SU-DHL-6 (cell line): ENCODE measurements at regions not wholly inside any gene's neighbourhood (a gene's known extent, or its start where the extent isn't known, plus 50 kb on each side); places are given as distances from the start of the nearest gene placed in this dataset.

Experiments used
- H2AFZ ChIP-seq: fragments of 200-600 bp; sonication (generic); 2 replicates; pipeline ENCODE4 v1.6.1; 2014; ENCODE audit warnings: low read depth, mild to moderate bottlenecking, moderate library complexity, mixed read lengths, antibody characterized with exemption, low read length; ENCODE audit not compliant: severe bottlenecking
- H3F3A ChIP-seq: fragments of 200-600 bp; shearing (Covaris generic); 2 replicates; pipeline ENCODE4 v1.6.0; 2016; ENCODE audit warnings: antibody characterized with exemption, mild to moderate bottlenecking; ENCODE audit not compliant: insufficient read depth
- H3K27ac ChIP-seq: fragments of 200-600 bp; sonication (generic); 2 replicates; pipeline ENCODE4 v1.5.1; 2016; ENCODE audit warnings: low read depth, mild to moderate bottlenecking, low read length, moderate library complexity, mixed read lengths
- H3K27me3 ChIP-seq: fragments of 200-600 bp; sonication (generic), shearing (Covaris generic); 2 replicates; pipeline ENCODE4 v1.6.0; 2014; ENCODE audit warnings: mild to moderate bottlenecking, low read length
- H3K36me3 ChIP-seq: fragments of 200-600 bp; sonication (generic); 2 replicates; pipeline ENCODE4 v1.6.1; 2014; ENCODE audit warnings: mild to moderate bottlenecking, low read length, mixed read lengths
- H3K4me2 ChIP-seq: fragments of 300-600, 200-600 bp; shearing (Covaris generic), sonication (generic); 2 replicates; pipeline ENCODE4 v1.6.0; 2014; ENCODE audit warnings: low read length, low read depth, mild to moderate bottlenecking; ENCODE audit not compliant: poor library complexity, severe bottlenecking
- H3K4me3 ChIP-seq: fragments of 200-600 bp; sonication (generic); 2 replicates; pipeline ENCODE4 v1.5.1; 2014; ENCODE audit warnings: antibody characterized with exemption, low read length, mild to moderate bottlenecking, mixed read lengths; ENCODE audit not compliant: insufficient read depth, poor library complexity, severe bottlenecking
- H3K79me2 ChIP-seq: fragments of 200-600 bp; sonication (generic); 2 replicates; pipeline ENCODE4 v1.6.1; 2014; ENCODE audit warnings: mild to moderate bottlenecking, low read length, moderate library complexity; ENCODE audit not compliant: insufficient read depth
- H3K9ac ChIP-seq: fragments of 200-600 bp; sonication (generic); 2 replicates; pipeline ENCODE4 v1.7.0; 2014; ENCODE audit warnings: mild to moderate bottlenecking, low read length
- H3K9me2 ChIP-seq: fragments of 200-600 bp; sonication (generic); replicated peaks from 2 replicates; pipeline ENCODE4 v1.6.1; 2014; ENCODE audit warnings: low read length; ENCODE audit not compliant: insufficient read depth
- H3K9me3 ChIP-seq: fragments of 200-600 bp; sonication (generic); 2 replicates; pipeline ENCODE4 v1.6.1; 2014; ENCODE audit warnings: low read length, mixed read lengths; ENCODE audit not compliant: insufficient read depth
- H4K20me1 ChIP-seq: fragments of 200-600 bp; sonication (generic); 2 replicates; pipeline ENCODE4 v1.6.1; 2014; ENCODE audit warnings: low read depth, mild to moderate bottlenecking, antibody characterized with exemption, low read length, moderate library complexity, mixed read lengths
- EZH2phosphoT487 ChIP-seq: fragments of 200-600 bp; sonication (generic), shearing (Covaris generic); conservative IDR thresholded peaks from 2 replicates; pipeline ENCODE4 v1.6.1; 2018; ENCODE audit warnings: mild to moderate bottlenecking, antibody characterized with exemption, low read length, moderate library complexity, mixed read lengths
- TF ChIP-seq, protein P1 (sequence below): fragments of 200-600 bp; sonication (generic); IDR thresholded peaks from one replicate; pipeline ENCODE4 v1.5.1; 2017; ENCODE audit warnings: antibody characterized with exemption, mild to moderate bottlenecking, low read length, moderate library complexity; ENCODE audit not compliant: insufficient read depth, poor library complexity, severe bottlenecking

GRCh38 chr19:28283592-28283991, 929.4 kb downstream of the UQCRFS1 start:
- H3F3A ChIP-seq: no peaks in the 10 kb centered on the region
- H3K9me2 ChIP-seq: no peaks in the 10 kb centered on the region
- no peak overlapping the region for H2AFZ ChIP-seq
- H4K20me1 ChIP-seq: no peaks in the 10 kb centered on the region
- H3K27ac ChIP-seq: no peak overlapping the region
- H3K4me3 ChIP-seq: no peak overlapping the region
- no peaks in the 10 kb centered on the region for H3K9me3 ChIP-seq
- H3K36me3 ChIP-seq: no peaks in the 10 kb centered on the region
- H3K79me2 ChIP-seq: no peaks in the 10 kb centered on the region
- H3K4me2 ChIP-seq: no peak overlapping the region
- TF ChIP-seq EZH2phosphoT487: no peak
- TF ChIP-seq, protein P1, sequence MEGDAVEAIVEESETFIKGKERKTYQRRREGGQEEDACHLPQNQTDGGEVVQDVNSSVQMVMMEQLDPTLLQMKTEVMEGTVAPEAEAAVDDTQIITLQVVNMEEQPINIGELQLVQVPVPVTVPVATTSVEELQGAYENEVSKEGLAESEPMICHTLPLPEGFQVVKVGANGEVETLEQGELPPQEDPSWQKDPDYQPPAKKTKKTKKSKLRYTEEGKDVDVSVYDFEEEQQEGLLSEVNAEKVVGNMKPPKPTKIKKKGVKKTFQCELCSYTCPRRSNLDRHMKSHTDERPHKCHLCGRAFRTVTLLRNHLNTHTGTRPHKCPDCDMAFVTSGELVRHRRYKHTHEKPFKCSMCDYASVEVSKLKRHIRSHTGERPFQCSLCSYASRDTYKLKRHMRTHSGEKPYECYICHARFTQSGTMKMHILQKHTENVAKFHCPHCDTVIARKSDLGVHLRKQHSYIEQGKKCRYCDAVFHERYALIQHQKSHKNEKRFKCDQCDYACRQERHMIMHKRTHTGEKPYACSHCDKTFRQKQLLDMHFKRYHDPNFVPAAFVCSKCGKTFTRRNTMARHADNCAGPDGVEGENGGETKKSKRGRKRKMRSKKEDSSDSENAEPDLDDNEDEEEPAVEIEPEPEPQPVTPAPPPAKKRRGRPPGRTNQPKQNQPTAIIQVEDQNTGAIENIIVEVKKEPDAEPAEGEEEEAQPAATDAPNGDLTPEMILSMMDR: no peak
- no peak overlapping the region for H3K9ac ChIP-seq
- H3K27me3 ChIP-seq: no peaks in the 10 kb centered on the region

DNA sequence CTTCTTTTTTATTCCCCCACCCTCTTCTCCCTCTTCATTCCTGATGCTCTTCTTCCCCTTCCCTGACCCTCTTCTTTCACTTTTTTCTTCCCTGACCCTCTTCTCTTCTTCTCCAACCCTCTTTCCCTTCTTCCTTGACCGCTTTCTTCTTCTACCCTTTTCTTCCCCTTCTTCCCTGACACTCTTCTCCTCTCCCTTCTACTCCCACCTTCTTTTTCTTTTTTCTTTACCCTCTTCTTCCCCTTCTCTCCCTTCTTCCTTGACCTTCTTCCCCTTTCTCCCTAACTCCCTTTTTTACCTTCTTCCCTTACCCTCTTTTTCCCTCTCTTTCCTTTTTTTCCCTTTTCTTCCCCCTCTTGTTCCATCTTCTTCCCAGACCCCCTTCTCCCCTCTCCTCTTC, 931.3 kb downstream of the UQCRFS1 start:
- Histone ChIP-seq H3K9ac (no peak overlapping the region), H3K9me3 (no peaks in the 10 kb centered on the region), H3K4me2 (no peak overlapping the region), H3K4me3 (no peak overlapping the region), H3K9me2 (no peaks in the 10 kb centered on the region), H3K27me3 (no peaks in the 10 kb centered on the region), H3K79me2 (no peaks in the 10 kb centered on the region), H4K20me1 (no peaks in the 10 kb centered on the region), H2AFZ (no peak overlapping the region), H3K36me3 (no peaks in the 10 kb centered on the region), H3F3A (no peaks in the 10 kb centered on the region), H3K27ac (no peak overlapping the region)
- TF ChIP-seq, protein P1: no peak
- TF ChIP-seq EZH2phosphoT487: no peak

- no peaks in the 10 kb centered on the region for H4K20me1 ChIP-seq
- no peak overlapping the region for H3K9ac ChIP-seq
- no peak overlapping the region for H3K27ac ChIP-seq
- H3K27me3 ChIP-seq: no peaks in the 10 kb centered on the region
- no peak overlapping the region for H3K4me3 ChIP-seq
- H3K4me2 ChIP-seq: no peak overlapping the region
- H3K79me2 ChIP-seq: no peaks in the 10 kb centered on the region
- TF ChIP-seq, protein P1: no peak
- TF ChIP-seq EZH2phosphoT487: no peak
- H3K9me3 ChIP-seq: no peaks in the 10 kb centered on the region
- H3K36me3 ChIP-seq: no peaks in the 10 kb centered on the region
- H2AFZ ChIP-seq: no peak overlapping the region
- H3F3A ChIP-seq: no peaks in the 10 kb centered on the region
- no peaks in the 10 kb centered on the region for H3K9me2 ChIP-seq
Observed at GRCh38 chr19:28264556-28264955, 948.4 kb downstream of the UQCRFS1 start.

DNA sequence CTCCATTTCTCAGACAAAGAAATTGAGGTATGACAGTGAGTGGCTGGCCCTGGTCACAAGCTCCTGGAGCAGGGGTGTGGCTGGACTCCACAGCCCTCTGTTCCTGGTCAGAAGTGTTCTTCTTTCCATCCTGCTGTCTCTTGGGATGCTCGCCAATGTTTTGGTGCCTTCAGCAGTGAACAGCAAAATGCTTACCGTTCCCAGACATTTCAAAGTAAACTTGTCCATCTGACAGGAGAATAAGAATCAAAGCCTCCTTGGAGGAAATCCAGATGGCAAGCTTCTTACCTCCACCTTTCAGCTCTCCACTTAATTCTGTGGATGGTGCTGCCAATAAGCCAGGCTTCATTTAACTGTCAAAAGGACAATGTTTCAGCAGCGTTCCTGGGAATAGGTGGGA, 954.1 kb downstream of the UQCRFS1 start:
- Histone ChIP-seq H3K27ac (no peak overlapping the region), H3K9me3 (no peaks in the 10 kb centered on the region), H2AFZ (no peak overlapping the region), H3K4me3 (no peak overlapping the region), H3K36me3 (no peaks in the 10 kb centered on the region), H3K79me2 (no peaks in the 10 kb centered on the region), H3K27me3 (no peaks in the 10 kb centered on the region), H3K9me2 (no peaks in the 10 kb centered on the region), H4K20me1 (no peaks in the 10 kb centered on the region), H3K4me2 (no peak overlapping the region), H3K9ac (no peak overlapping the region), H3F3A (no peaks in the 10 kb centered on the region)
- TF ChIP-seq, protein P1: no peak
- TF ChIP-seq EZH2phosphoT487: no peak
